Type B pancreatic cell (in vitro differentiated cells): ENCODE measurements at regions not wholly inside any gene's neighbourhood (a gene's known extent, or its start where the extent isn't known, plus 50 kb on each side); places are given as distances from the start of the nearest gene placed in this dataset.

Source experiments
- DNase-seq: peaks from one replicate; pipeline ENCODE4 v3.0.0; 2021; ENCODE audit warnings: mixed read lengths; ENCODE audit not compliant: unreplicated experiment; ENCODE audit errors: extremely low spot score
- H3K27ac Mint-ChIP-seq: 2 replicates; pipeline ENCODE4 v1.8.0; 2021; ENCODE audit warnings: mild to moderate bottlenecking, mixed read lengths
- H3K27me3 Mint-ChIP-seq: 2 replicates; pipeline ENCODE4 v1.8.0; 2021; ENCODE audit warnings: mixed read lengths
- H3K36me3 Mint-ChIP-seq: 2 replicates; pipeline ENCODE4 v1.8.0; 2021; ENCODE audit warnings: mixed read lengths
- H3K4me1 Mint-ChIP-seq: one replicate; pipeline ENCODE4 v1.8.0; 2021; ENCODE audit warnings: mixed read lengths; ENCODE audit not compliant: unreplicated experiment
- H3K4me3 Mint-ChIP-seq: 2 replicates; pipeline ENCODE4 v1.8.0; 2021; ENCODE audit warnings: mild to moderate bottlenecking, mixed read lengths
- H3K9me3 Mint-ChIP-seq: 2 replicates; pipeline ENCODE4 v1.8.0; 2021; ENCODE audit warnings: mixed read lengths
- CTCF ChIP-seq: fragments of 200-600 bp; sonication (generic); conservative IDR thresholded peaks from 2 replicates; pipeline ENCODE4 v1.5.0; 2021; ENCODE audit warnings: antibody characterized with exemption, mild to moderate bottlenecking

- H3K36me3 Mint-ChIP-seq: no peaks in the 10 kb centered on the region
- H3K27ac Mint-ChIP-seq: no peak overlapping the region
- TF ChIP-seq CTCF: no peak
- no peaks in the 10 kb centered on the region for H3K27me3 Mint-ChIP-seq
- H3K4me1 Mint-ChIP-seq: peaks cover 14% of the 10 kb centered on the region
- DNase-seq: no peak
- no peak overlapping the region for H3K4me3 Mint-ChIP-seq
- no peaks in the 10 kb centered on the region for H3K9me3 Mint-ChIP-seq
Measured at GRCh38 chr2:163459986-163460385, 275.8 kb downstream of the FIGN start.

- no peak for TF ChIP-seq CTCF
- H3K27ac Mint-ChIP-seq: no peak overlapping the region
- H3K4me3 Mint-ChIP-seq: no peak overlapping the region
- H3K36me3 Mint-ChIP-seq: no peaks in the 10 kb centered on the region
- no peak for DNase-seq
- no peaks in the 10 kb centered on the region for H3K27me3 Mint-ChIP-seq
- H3K9me3 Mint-ChIP-seq: peaks cover 5% of the 10 kb centered on the region
- H3K4me1 Mint-ChIP-seq: peaks cover 20% of the 10 kb centered on the region
Measured at GRCh38 chr2:163456953-163457743, 278.7 kb downstream of the FIGN start.

GRCh38 chr2:163455815-163456214, 280.0 kb downstream of the FIGN start:
- DNase-seq: no peak

GRCh38 chr2:163453920-163454319, 281.9 kb downstream of the FIGN start:
- no peak for DNase-seq
- Mint-ChIP-seq H3K27me3 (no peaks in the 10 kb centered on the region), H3K27ac (no peak overlapping the region), H3K9me3 (peaks cover 14% of the 10 kb centered on the region), H3K36me3 (no peaks in the 10 kb centered on the region), H3K4me1 (peaks cover 20% of the 10 kb centered on the region), H3K4me3 (no peak overlapping the region)
- no peak for TF ChIP-seq CTCF

More at GRCh38 chr2:163455815-163456214, 280.0 kb downstream of the FIGN start:
- H3K27me3 Mint-ChIP-seq: no peaks in the 10 kb centered on the region
- no peak overlapping the region for H3K4me3 Mint-ChIP-seq
- peaks cover 20% of the 10 kb centered on the region for H3K4me1 Mint-ChIP-seq
- no peak overlapping the region for H3K27ac Mint-ChIP-seq
- TF ChIP-seq CTCF: no peak
- peaks cover 5% of the 10 kb centered on the region for H3K9me3 Mint-ChIP-seq
- no peaks in the 10 kb centered on the region for H3K36me3 Mint-ChIP-seq

- Mint-ChIP-seq H3K4me3 (no peak overlapping the region), H3K27ac (no peak overlapping the region), H3K9me3 (no peaks in the 10 kb centered on the region), H3K27me3 (no peaks in the 10 kb centered on the region), H3K4me1 (no peaks in the 10 kb centered on the region), H3K36me3 (no peaks in the 10 kb centered on the region)
- DNase-seq: no peak
- TF ChIP-seq CTCF: no peak
Measured at GRCh38 chr2:163441603-163442002, 294.2 kb downstream of the FIGN start.
